ENCODE measurements at regions not wholly inside any gene's neighbourhood (a gene's known extent, or its start where the extent isn't known, plus 50 kb on each side); places are given as distances from the start of the nearest gene placed in this dataset.
A peak's percentile ranks its signal among the peaks of the same experiment; 100 is the strongest.

GRCh38 chr1:212212343-212212742 lies 72.9 kb upstream of the PPP2R5A start:
- 80 to 100% methylated on average over 1 to 4 of the region's 4 CpGs for WGBS, 2 experiments (ENCODE audit: insufficient coverage in 2 of 2)
- Histone ChIP-seq H3K4me3 (ENCODE audit: extremely low read depth, insufficient read depth, low read length, poor library complexity, severe bottlenecking) (no peak overlapping the region), H3K27ac (ENCODE audit: low read depth, low read length, severe bottlenecking) (no peak overlapping the region), H3K4me1 (ENCODE audit: control insufficient read depth, insufficient read depth, low read length, poor library complexity, severe bottlenecking) (peaks cover 3% of the 10 kb centered on the region), H3K9me3 (ENCODE audit: control insufficient read depth, low read length) (no peaks in the 10 kb centered on the region), H3K36me3 (ENCODE audit: control insufficient read depth, insufficient read depth, low read length) (no peaks in the 10 kb centered on the region)

GRCh38 chr1:212212906-212213305 lies 72.3 kb upstream of the PPP2R5A start:
- Histone ChIP-seq H3K27ac (ENCODE audit: low read depth, low read length, severe bottlenecking) (no peak overlapping the region), H3K4me3 (ENCODE audit: extremely low read depth, insufficient read depth, low read length, poor library complexity, severe bottlenecking) (no peak overlapping the region)
- 100% methylated on average over 3 to 4 of the region's 7 CpGs for WGBS, 2 experiments (ENCODE audit: insufficient coverage in 2 of 2)

GRCh38 chr1:212213784-212214183 lies 71.4 kb upstream of the PPP2R5A start:
- H3K9me3 ChIP-seq (ENCODE audit: control insufficient read depth, low read length), result no peaks in the 10 kb centered on the region
- no peak overlapping the region for H3K4me3 ChIP-seq (ENCODE audit: extremely low read depth, insufficient read depth, low read length, poor library complexity, severe bottlenecking)
- no peak overlapping the region for H3K27ac ChIP-seq (ENCODE audit: low read depth, low read length, severe bottlenecking)
- no peaks in the 10 kb centered on the region for H3K36me3 ChIP-seq (ENCODE audit: control insufficient read depth, insufficient read depth, low read length)
- H3K4me1 ChIP-seq (ENCODE audit: control insufficient read depth, insufficient read depth, low read length, poor library complexity, severe bottlenecking), result peaks cover 12% of the 10 kb centered on the region
- no CpG with 5 or more reads among the region's 2 CpGs for WGBS, 2 experiments (ENCODE audit: insufficient coverage in 2 of 2)

More at GRCh38 chr1:212212906-212213305, 72.3 kb upstream of the PPP2R5A start:
- Histone ChIP-seq H3K36me3 (ENCODE audit: control insufficient read depth, insufficient read depth, low read length) (no peaks in the 10 kb centered on the region), H3K4me1 (ENCODE audit: control insufficient read depth, insufficient read depth, low read length, poor library complexity, severe bottlenecking) (peaks cover 5% of the 10 kb centered on the region), H3K9me3 (ENCODE audit: control insufficient read depth, low read length) (no peaks in the 10 kb centered on the region)

- no peak overlapping the region for H3K4me3 ChIP-seq (ENCODE audit: extremely low read depth, insufficient read depth, low read length, poor library complexity, severe bottlenecking)
- no peak overlapping the region for H3K27ac ChIP-seq (ENCODE audit: low read depth, low read length, severe bottlenecking)
- no peaks in the 10 kb centered on the region for H3K9me3 ChIP-seq (ENCODE audit: control insufficient read depth, low read length)
- peaks cover 13% of the 10 kb centered on the region for H3K4me1 ChIP-seq (ENCODE audit: control insufficient read depth, insufficient read depth, low read length, poor library complexity, severe bottlenecking)
- no CpG with 5 or more reads among the region's 1 CpG for WGBS, 2 experiments (ENCODE audit: insufficient coverage in 2 of 2)
- no peaks in the 10 kb centered on the region for H3K36me3 ChIP-seq (ENCODE audit: control insufficient read depth, insufficient read depth, low read length)
Measured at GRCh38 chr1:212214325-212214724, 70.9 kb upstream of the PPP2R5A start.

GRCh38 chr1:212215910-212216309 lies 69.3 kb upstream of the PPP2R5A start:
- Histone ChIP-seq H3K4me1 (ENCODE audit: control insufficient read depth, insufficient read depth, low read length, poor library complexity, severe bottlenecking) (peaks cover 18% of the 10 kb centered on the region), H3K36me3 (ENCODE audit: control insufficient read depth, insufficient read depth, low read length) (no peaks in the 10 kb centered on the region), H3K27ac (ENCODE audit: low read depth, low read length, severe bottlenecking) (no peak overlapping the region), H3K4me3 (ENCODE audit: extremely low read depth, insufficient read depth, low read length, poor library complexity, severe bottlenecking) (no peak overlapping the region), H3K9me3 (ENCODE audit: control insufficient read depth, low read length) (no peaks in the 10 kb centered on the region)
- 79 to 86% methylated on average over 2 of the region's 3 CpGs for WGBS, 2 experiments (ENCODE audit: insufficient coverage in 2 of 2)

DNA sequence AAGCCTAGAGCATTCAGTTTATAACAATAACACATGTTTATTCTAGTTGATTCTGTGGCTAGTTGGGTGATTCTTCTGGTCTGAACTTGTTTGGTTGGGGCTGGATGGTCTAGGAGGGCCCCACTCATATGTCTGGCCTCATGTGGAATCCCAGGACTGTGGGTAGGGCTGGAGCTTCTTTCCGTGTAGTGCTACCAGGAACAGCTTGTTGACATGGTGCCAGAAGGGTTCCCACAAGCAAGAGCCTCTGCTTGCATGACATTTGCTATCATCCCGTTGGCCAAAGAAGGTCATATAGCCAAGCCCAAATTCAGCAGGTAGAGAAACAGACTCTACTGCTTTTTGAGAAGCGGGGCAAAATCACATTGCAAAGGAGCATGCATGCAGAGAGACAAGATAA lies 67.6 kb upstream of the PPP2R5A start:
- 87 to 89% methylated on average over 2 to 3 of the region's 3 CpGs for WGBS, 2 experiments (ENCODE audit: insufficient coverage in 2 of 2)
- Histone ChIP-seq H3K4me3 (ENCODE audit: extremely low read depth, insufficient read depth, low read length, poor library complexity, severe bottlenecking) (no peak overlapping the region), H3K4me1 (ENCODE audit: control insufficient read depth, insufficient read depth, low read length, poor library complexity, severe bottlenecking) (peaks cover 18% of the 10 kb centered on the region), H3K27ac (ENCODE audit: low read depth, low read length, severe bottlenecking) (no peak overlapping the region), H3K36me3 (ENCODE audit: control insufficient read depth, insufficient read depth, low read length) (no peaks in the 10 kb centered on the region), H3K9me3 (ENCODE audit: control insufficient read depth, low read length) (no peaks in the 10 kb centered on the region)

DNA sequence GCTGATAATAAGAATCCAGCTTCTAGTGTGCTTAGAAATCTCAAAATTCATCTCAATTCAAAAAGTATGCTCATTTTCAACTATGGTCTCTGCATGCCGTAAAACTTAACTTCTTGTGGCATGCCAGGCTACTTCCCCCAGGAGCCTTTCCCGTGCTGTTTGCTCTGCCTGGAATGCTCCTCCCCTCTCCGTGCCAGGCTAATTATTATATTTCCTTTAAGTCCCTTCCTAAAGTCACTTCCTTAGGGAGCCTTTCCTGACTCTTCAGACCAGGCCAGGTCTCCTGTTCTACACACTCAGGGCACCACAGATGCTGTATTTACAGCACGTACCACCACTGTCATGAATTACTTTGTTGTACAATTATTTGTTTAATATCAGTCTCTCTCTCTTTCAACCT lies 67.1 kb upstream of the PPP2R5A start:
- peaks cover 18% of the 10 kb centered on the region for H3K4me1 ChIP-seq (ENCODE audit: control insufficient read depth, insufficient read depth, low read length, poor library complexity, severe bottlenecking)
- 58 to 63% methylated on average over 3 of the region's 4 CpGs for WGBS, 2 experiments (ENCODE audit: insufficient coverage in 2 of 2)
- H3K9me3 ChIP-seq (ENCODE audit: control insufficient read depth, low read length), result no peaks in the 10 kb centered on the region
- no peaks in the 10 kb centered on the region for H3K36me3 ChIP-seq (ENCODE audit: control insufficient read depth, insufficient read depth, low read length)
- H3K4me3 ChIP-seq (ENCODE audit: extremely low read depth, insufficient read depth, low read length, poor library complexity, severe bottlenecking), result no peak overlapping the region
- H3K27ac ChIP-seq (ENCODE audit: low read depth, low read length, severe bottlenecking), result no peak overlapping the region

- WGBS, 2 experiments (ENCODE audit: insufficient coverage in 2 of 2), result 80% methylated on average over 1 of the region's 2 CpGs; no CpG with 5 or more reads in 1 of the 2 experiments
- Histone ChIP-seq H3K9me3 (ENCODE audit: control insufficient read depth, low read length) (no peaks in the 10 kb centered on the region), H3K4me1 (ENCODE audit: control insufficient read depth, insufficient read depth, low read length, poor library complexity, severe bottlenecking) (peaks cover 18% of the 10 kb centered on the region), H3K4me3 (ENCODE audit: extremely low read depth, insufficient read depth, low read length, poor library complexity, severe bottlenecking) (no peak overlapping the region), H3K36me3 (ENCODE audit: control insufficient read depth, insufficient read depth, low read length) (no peaks in the 10 kb centered on the region), H3K27ac (ENCODE audit: low read depth, low read length, severe bottlenecking) (peak overlapping the region; percentile 1)
Measured at GRCh38 chr1:212218911-212219310, 66.3 kb upstream of the PPP2R5A start.

GRCh38 chr1:212219679-212220463 lies 65.3 kb upstream of the PPP2R5A start:
- Histone ChIP-seq H3K4me1 (ENCODE audit: control insufficient read depth, insufficient read depth, low read length, poor library complexity, severe bottlenecking) (peaks cover 18% of the 10 kb centered on the region), H3K4me3 (ENCODE audit: extremely low read depth, insufficient read depth, low read length, poor library complexity, severe bottlenecking) (no peak overlapping the region), H3K9me3 (ENCODE audit: control insufficient read depth, low read length) (no peaks in the 10 kb centered on the region), H3K36me3 (ENCODE audit: control insufficient read depth, insufficient read depth, low read length) (no peaks in the 10 kb centered on the region), H3K27ac (ENCODE audit: low read depth, low read length, severe bottlenecking) (peak overlapping the region; percentile 1)
- 81 to 90% methylated on average over 4 to 5 of the region's 8 CpGs for WGBS, 2 experiments (ENCODE audit: insufficient coverage in 2 of 2)

DNA sequence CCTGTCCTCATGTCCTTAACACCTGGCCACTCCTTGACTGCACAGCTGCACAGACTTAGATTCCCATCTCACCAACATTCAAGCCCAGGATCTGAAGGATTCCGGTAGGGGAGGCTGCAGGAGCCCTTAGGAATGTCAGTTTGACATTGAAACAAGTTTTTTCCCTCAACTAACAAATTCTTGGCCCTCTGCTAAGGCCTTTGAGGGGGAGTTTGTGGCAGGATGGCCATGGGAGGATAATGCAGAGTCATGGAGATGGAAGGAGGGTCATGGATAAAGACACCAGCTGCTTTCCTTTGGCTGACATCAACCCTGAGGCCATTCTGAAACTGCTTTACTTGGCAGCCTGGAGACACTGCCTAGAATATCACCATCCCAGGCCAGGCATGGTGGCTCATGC lies 63.4 kb upstream of the PPP2R5A start:
- no peaks in the 10 kb centered on the region for H3K9me3 ChIP-seq (ENCODE audit: control insufficient read depth, low read length)
- H3K36me3 ChIP-seq (ENCODE audit: control insufficient read depth, insufficient read depth, low read length), result no peaks in the 10 kb centered on the region
- WGBS, 2 experiments (ENCODE audit: insufficient coverage in 2 of 2), result no CpG with 5 or more reads among the region's 1 CpG
- no peak overlapping the region for H3K27ac ChIP-seq (ENCODE audit: low read depth, low read length, severe bottlenecking)
- H3K4me3 ChIP-seq (ENCODE audit: extremely low read depth, insufficient read depth, low read length, poor library complexity, severe bottlenecking), result no peak overlapping the region
- H3K4me1 ChIP-seq (ENCODE audit: control insufficient read depth, insufficient read depth, low read length, poor library complexity, severe bottlenecking), result peaks cover 23% of the 10 kb centered on the region

GRCh38 chr1:212224102-212224501 lies 61.1 kb upstream of the PPP2R5A start:
- Histone ChIP-seq H3K4me1 (ENCODE audit: control insufficient read depth, insufficient read depth, low read length, poor library complexity, severe bottlenecking) (peaks cover 11% of the 10 kb centered on the region), H3K27ac (ENCODE audit: low read depth, low read length, severe bottlenecking) (no peak overlapping the region), H3K36me3 (ENCODE audit: control insufficient read depth, insufficient read depth, low read length) (no peaks in the 10 kb centered on the region), H3K4me3 (ENCODE audit: extremely low read depth, insufficient read depth, low read length, poor library complexity, severe bottlenecking) (no peak overlapping the region), H3K9me3 (ENCODE audit: control insufficient read depth, low read length) (no peaks in the 10 kb centered on the region)
- 93 to 94% methylated on average over 2 of the region's 2 CpGs for WGBS, 2 experiments (ENCODE audit: insufficient coverage in 2 of 2)
